H1 (cell line): ENCODE measurements at regions not wholly inside any gene's neighbourhood (a gene's known extent, or its start where the extent isn't known, plus 50 kb on each side); places are given as distances from the start of the nearest gene placed in this dataset.

Experiments used
- CTCF ChIA-PET: fragments of 300-600 bp; sonication (Branson Sonifier 250); formaldehyde crosslinking; loops from one replicate; lab custom pipeline; 2021; ENCODE audit not compliant: partially characterized antibody; lab: Charles Lee
- POLR2A ChIA-PET: fragments of 300-600 bp; sonication (Branson Sonifier 250); formaldehyde crosslinking; loops from one replicate; lab custom pipeline; 2021; ENCODE audit warnings: inconsistent platforms; ENCODE audit not compliant: partially characterized antibody; lab: Charles Lee
- DNase-seq, 2 experiments: peaks; one replicate each; pipeline versions ENCODE4 v3.0.0 to v3.0.0-alpha.2; 2010 to 2022; ENCODE audit warnings: low spot score in 2 of 2, low read depth in 1 of 2, mixed read lengths in 1 of 2
- FAIRE-seq: peaks from 2 replicates; lab custom pipeline; 2011; peaks lifted over from hg19 to GRCh38; lab: Jason Lieb, UNC
- H2AFZ ChIP-seq: 2 replicates; pipeline ENCODE4 v1.8.1; 2012; ENCODE audit warnings: low read length, inconsistent platforms
- H2AK5ac ChIP-seq: 2 replicates; pipeline ENCODE4 v1.6.1; 2013; ENCODE audit warnings: low read depth, low read length
- H2BK120ac ChIP-seq: replicated peaks from 2 replicates; pipeline ENCODE3; 2013; ENCODE audit warnings: low read depth, low read length, inconsistent platforms
- H2BK12ac ChIP-seq: 2 replicates; pipeline ENCODE4 v1.6.1; 2013; ENCODE audit warnings: low read depth, low read length
- H2BK15ac ChIP-seq: 2 replicates; pipeline ENCODE4 v1.6.1; 2013; ENCODE audit warnings: low read length
- H2BK20ac ChIP-seq: 2 replicates; pipeline ENCODE4 v1.6.1; 2013; ENCODE audit warnings: low read length
- H2BK5ac ChIP-seq: 2 replicates; pipeline ENCODE4 v1.6.1; 2013; ENCODE audit warnings: low read depth, low read length
- H3K14ac ChIP-seq: 2 replicates; pipeline ENCODE4 v1.6.1; 2013; ENCODE audit warnings: inconsistent platforms; ENCODE audit not compliant: insufficient read length
- H3K18ac ChIP-seq: 2 replicates; pipeline ENCODE4 v1.6.1; 2013; ENCODE audit warnings: low read length; ENCODE audit errors: extremely low read depth
- H3K23ac ChIP-seq: 2 replicates; pipeline ENCODE4 v1.6.1; 2013; ENCODE audit warnings: inconsistent platforms; ENCODE audit not compliant: insufficient read length
- H3K23me2 ChIP-seq: 2 replicates; pipeline ENCODE4 v1.6.1; 2013; ENCODE audit warnings: low read depth, low read length
- H3K27ac ChIP-seq: 2 replicates; pipeline ENCODE4 v1.6.1; 2011; ENCODE audit warnings: low read depth, low read length, inconsistent platforms
- H3K27me3 ChIP-seq, 4 experiments: replicated peaks in 1 of 4; 1 replicate in 1 of 4; 2 replicates in 3 of 4; pipeline versions ENCODE4 v1.6.1 to v1.8.1; 2011 to 2013; ENCODE audit warnings: low read length in 3 of 4, mild to moderate bottlenecking in 3 of 4, inconsistent platforms in 2 of 4, mixed read lengths in 2 of 4, moderate library complexity in 1 of 4; ENCODE audit not compliant: control insufficient read depth in 3 of 4, insufficient read depth in 3 of 4; ENCODE audit errors: extremely low read depth in 1 of 4
- H3K36me3 ChIP-seq, 4 experiments: 2 replicates each; pipeline versions ENCODE4 v1.6.1 to v1.8.1; 2011 to 2013; ENCODE audit warnings: mild to moderate bottlenecking in 4 of 4, low read length in 3 of 4, moderate library complexity in 2 of 4, control low read depth in 1 of 4, inconsistent platforms in 1 of 4; ENCODE audit not compliant: insufficient read depth in 4 of 4, control insufficient read depth in 2 of 4
- H3K4ac ChIP-seq: replicated peaks from 2 replicates; pipeline ENCODE3; 2013; ENCODE audit warnings: low read length, low read depth, mixed read lengths, inconsistent platforms; ENCODE audit not compliant: insufficient read length
- H3K4me1 ChIP-seq, 4 experiments: replicated peaks in 1 of 4; 1 replicate in 1 of 4; 2 replicates in 3 of 4; pipeline versions ENCODE4 v1.6.1 to v1.8.1; 2011 to 2013; ENCODE audit warnings: low read length in 3 of 4, inconsistent platforms in 2 of 4, mixed read lengths in 1 of 4; ENCODE audit not compliant: insufficient read depth in 4 of 4, control insufficient read depth in 3 of 4
- H3K4me2 ChIP-seq, 2 experiments: 2 replicates each; pipeline versions ENCODE4 v1.6.1 to v1.8.1; 2011 to 2013; ENCODE audit warnings: low read depth in 2 of 2, low read length in 2 of 2, control low read depth in 1 of 2, inconsistent platforms in 1 of 2, mild to moderate bottlenecking in 1 of 2; ENCODE audit not compliant: insufficient read depth in 1 of 2
- H3K4me3 ChIP-seq, 4 experiments: fragments of 200-600, 300-600 bp in 1 of 4; sonication (generic), shearing (Covaris generic), sonication (Bioruptor Twin) in 1 of 4; 2 replicates each; pipeline versions ENCODE4 v1.5.1 to v1.8.1; 2011 to 2016; ENCODE audit warnings: low read length in 4 of 4, low read depth in 3 of 4, control low read depth in 2 of 4, inconsistent platforms in 2 of 4, mild to moderate bottlenecking in 2 of 4, mixed read lengths in 1 of 4, moderate library complexity in 1 of 4; ENCODE audit not compliant: insufficient read depth in 2 of 4; ENCODE audit errors: extremely low read depth in 1 of 4
- H3K56ac ChIP-seq: replicated peaks from 2 replicates; pipeline ENCODE3; 2013; ENCODE audit warnings: low read depth, mild to moderate bottlenecking, mixed read lengths, low read length, inconsistent platforms; ENCODE audit not compliant: insufficient read length
- H3K79me1 ChIP-seq: 2 replicates; pipeline ENCODE4 v1.6.1; 2013; ENCODE audit warnings: low read depth, low read length, control low read depth
- H3K79me2 ChIP-seq, 2 experiments: 2 replicates each; pipeline versions ENCODE4 v1.6.1 to v1.8.1; 2012 to 2013; ENCODE audit warnings: low read length in 2 of 2, mild to moderate bottlenecking in 2 of 2, inconsistent platforms in 1 of 2; ENCODE audit not compliant: insufficient read depth in 2 of 2, control insufficient read depth in 1 of 2
- H3K9ac ChIP-seq, 4 experiments: replicated peaks in 1 of 4; 1 replicate in 1 of 4; 2 replicates in 3 of 4; pipeline versions ENCODE4 v1.6.1 to v1.8.1; 2011 to 2013; ENCODE audit warnings: low read depth in 3 of 4, low read length in 3 of 4, control low read depth in 2 of 4, mild to moderate bottlenecking in 2 of 4, moderate library complexity in 2 of 4, inconsistent platforms in 1 of 4; ENCODE audit errors: extremely low read depth in 1 of 4
- H3K9me3 ChIP-seq, 2 experiments: 2 replicates each; pipeline versions ENCODE4 v1.6.1 to v1.8.1; 2012 to 2013; ENCODE audit warnings: mild to moderate bottlenecking in 2 of 2, moderate library complexity in 2 of 2, control low read depth in 1 of 2, inconsistent platforms in 1 of 2, low read depth in 1 of 2, low read length in 1 of 2, mixed read lengths in 1 of 2; ENCODE audit not compliant: insufficient read depth in 2 of 2
- H4K20me1 ChIP-seq, 2 experiments: replicated peaks in 1 of 2; 2 replicates each; pipeline versions ENCODE3 to v1.8.1; 2011 to 2013; ENCODE audit warnings: inconsistent platforms in 2 of 2, low read length in 2 of 2, mild to moderate bottlenecking in 1 of 2; ENCODE audit not compliant: insufficient read depth in 2 of 2, control insufficient read depth in 1 of 2
- H4K5ac ChIP-seq: 2 replicates; pipeline ENCODE4 v1.6.1; 2013; ENCODE audit warnings: low read length, low read depth, mixed read lengths, inconsistent platforms; ENCODE audit not compliant: insufficient read length
- H4K8ac ChIP-seq: 2 replicates; pipeline ENCODE4 v1.8.0; 2013; ENCODE audit warnings: mild to moderate bottlenecking, moderate library complexity, low read length, inconsistent platforms; ENCODE audit not compliant: insufficient read depth; ENCODE audit errors: extremely low read depth
- H4K91ac ChIP-seq: replicated peaks from 2 replicates; pipeline ENCODE3; 2013; ENCODE audit warnings: low read length, mixed read lengths, inconsistent platforms; ENCODE audit not compliant: insufficient read length
- CHD7 ChIP-seq: fragments of 300-600 bp; sonication (generic); IDR thresholded peaks from 2 replicates; pipeline ENCODE4 v1.7.1; 2012; ENCODE audit warnings: low read length, moderate library complexity, mild to moderate bottlenecking, inconsistent platforms; ENCODE audit not compliant: insufficient replicate concordance

DNA sequence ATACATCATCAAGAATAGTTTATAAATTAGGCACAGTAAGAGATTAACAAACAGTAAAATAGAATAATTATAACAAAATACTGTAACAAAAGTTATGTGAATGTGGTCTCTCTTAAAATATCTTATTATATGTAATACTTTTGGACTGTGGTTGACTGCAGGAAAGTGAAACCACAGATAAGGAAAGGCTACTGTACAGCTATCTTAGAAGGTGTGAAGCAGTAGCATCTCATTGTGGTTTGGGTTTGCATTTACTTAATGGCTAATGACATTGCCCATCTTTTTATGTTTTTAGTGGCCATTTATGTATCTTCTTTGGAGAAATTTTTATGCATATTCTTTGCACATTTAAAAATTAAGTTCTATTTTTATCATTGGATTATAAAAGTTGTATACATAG is 296.4 kb upstream of the MAGI2 start:
- Histone ChIP-seq H3K27ac (no peak overlapping the region), H2BK12ac (no peak overlapping the region), H2BK20ac (no peak overlapping the region), H3K79me2 (no peaks in the 10 kb centered on the region), H3K14ac (no peak overlapping the region), H2AFZ (no peak overlapping the region), H3K9ac (no peak overlapping the region), H3K56ac (no peak overlapping the region), H3K18ac (no peak overlapping the region), H2BK5ac (no peak overlapping the region), H3K4me3 (no peak overlapping the region), H4K91ac (no peak overlapping the region), H4K20me1 (no peaks in the 10 kb centered on the region), H2AK5ac (no peak overlapping the region), H2BK120ac (no peak overlapping the region), H3K79me1 (no peaks in the 10 kb centered on the region), H3K4me2 (no peak overlapping the region), H4K8ac (no peak overlapping the region), H4K5ac (no peak overlapping the region), H3K36me3 (no peaks in the 10 kb centered on the region), H3K4ac (no peak overlapping the region), H3K9me3 (no peaks in the 10 kb centered on the region), H3K23me2 (no peaks in the 10 kb centered on the region), H3K23ac (no peak overlapping the region), H3K4me1 (no peaks in the 10 kb centered on the region), H3K27me3 (no peaks in the 10 kb centered on the region), H2BK15ac (no peak overlapping the region)
- DNase-seq (no peak), FAIRE-seq (no peak)
- POLR2A ChIA-PET: no interaction called here
- CTCF ChIA-PET: no interaction called here
- no peak for TF ChIP-seq CHD7
